HepG2 (cell line): ENCODE measurements at regions not wholly inside any gene's neighbourhood (a gene's known extent, or its start where the extent isn't known, plus 50 kb on each side); places are given as distances from the start of the nearest gene placed in this dataset.

Source experiments
- ARHGAP35 ChIP-seq: sonication (generic); formaldehyde crosslinking; IDR thresholded peaks from 2 replicates; pipeline ENCODE4 v1.9.0; 2022; ENCODE audit warnings: mild to moderate bottlenecking, inconsistent platforms, moderate library complexity, missing genetic modification reagents, borderline replicate concordance
- CENPT ChIP-seq: sonication (generic); formaldehyde crosslinking; IDR thresholded peaks from 2 replicates; pipeline ENCODE4 v1.8.0; 2022; ENCODE audit warnings: low read depth, mild to moderate bottlenecking, moderate library complexity, missing genetic modification reagents
- FOXJ3 ChIP-seq: sonication (generic); formaldehyde crosslinking; IDR thresholded peaks from 2 replicates; pipeline ENCODE4 v1.4.0; 2020; ENCODE audit warnings: missing genetic modification reagents, mild to moderate bottlenecking, borderline replicate concordance
- GPN1 ChIP-seq: sonication (generic); formaldehyde crosslinking; IDR thresholded peaks from 2 replicates; pipeline ENCODE4 v1.5.1; 2020; ENCODE audit warnings: missing genetic modification reagents, borderline replicate concordance
- IKZF4 ChIP-seq: sonication (generic); formaldehyde crosslinking; IDR thresholded peaks from 2 replicates; pipeline ENCODE4 v1.5.1; 2020; ENCODE audit warnings: borderline replicate concordance, mild to moderate bottlenecking, low read depth, missing genetic modification reagents; ENCODE audit errors: not compliant biosample characterization
- KLF6 ChIP-seq: IDR thresholded peaks from 2 replicates; pipeline ENCODE4 v1.8.0; 2016; ENCODE audit warnings: missing biosample characterization, missing genetic modification reagents
- MEF2D ChIP-seq: sonication (generic); formaldehyde crosslinking; IDR thresholded peaks from 2 replicates; pipeline ENCODE4 v1.5.1; 2020; ENCODE audit warnings: mild to moderate bottlenecking, missing genetic modification reagents
- NCOA5 ChIP-seq: sonication (generic); formaldehyde crosslinking; IDR thresholded peaks from 2 replicates; pipeline ENCODE4 v1.4.0; 2020; ENCODE audit warnings: missing genetic modification reagents
- NRL ChIP-seq: sonication (generic); formaldehyde crosslinking; IDR thresholded peaks from 2 replicates; pipeline ENCODE4 v1.5.0; 2020; ENCODE audit warnings: missing genetic modification reagents, mild to moderate bottlenecking, moderate library complexity, borderline replicate concordance
- SMARCC2 ChIP-seq: fragments of 450-650 bp; IDR thresholded peaks from 2 replicates; pipeline ENCODE4 v1.6.1; 2017; ENCODE audit warnings: antibody characterized with exemption, mild to moderate bottlenecking
- SMYD3 ChIP-seq: sonication (generic); formaldehyde crosslinking; IDR thresholded peaks from 2 replicates; pipeline ENCODE4 v1.8.1; 2023; ENCODE audit warnings: mild to moderate bottlenecking, missing genetic modification reagents
- SRF ChIP-seq: IDR thresholded peaks from 2 replicates; pipeline ENCODE4 v1.6.1; 2011; ENCODE audit warnings: mild to moderate bottlenecking, low read depth, low read length, moderate library complexity
- TBX3 ChIP-seq: fragments of 450-650 bp; IDR thresholded peaks from 2 replicates; pipeline ENCODE4 v1.6.1; 2017; ENCODE audit warnings: antibody characterized with exemption, mild to moderate bottlenecking, inconsistent platforms, borderline replicate concordance
- TEAD3 ChIP-seq: optimal IDR thresholded peaks from 2 replicates; pipeline ENCODE3; 2016; ENCODE audit warnings: borderline replicate concordance
- TFDP1 ChIP-seq: IDR thresholded peaks from 2 replicates; pipeline ENCODE4 v1.6.1; 2016; ENCODE audit warnings: missing compliant biosample characterization, missing genetic modification reagents, borderline replicate concordance
- WIZ ChIP-seq: sonication (generic); formaldehyde crosslinking; IDR thresholded peaks from 2 replicates; pipeline ENCODE4 v1.5.1; 2020; ENCODE audit warnings: mild to moderate bottlenecking, missing genetic modification reagents
- ZBTB20 ChIP-seq: sonication (generic); formaldehyde crosslinking; IDR thresholded peaks from 2 replicates; pipeline ENCODE4 v1.8.1; 2023; ENCODE audit warnings: missing genetic modification reagents, low read depth, mild to moderate bottlenecking, borderline replicate concordance
- ZBTB7B ChIP-seq: sonication (generic); formaldehyde crosslinking; IDR thresholded peaks from 2 replicates; pipeline ENCODE4 v1.4.0; 2020; ENCODE audit warnings: missing genetic modification reagents
- ZMYM2 ChIP-seq: sonication (generic); formaldehyde crosslinking; IDR thresholded peaks from 2 replicates; pipeline ENCODE4 v1.8.0; 2022; ENCODE audit warnings: mild to moderate bottlenecking, missing genetic modification reagents
- ZNF143 ChIP-seq: sonication (generic); formaldehyde crosslinking; IDR thresholded peaks from 2 replicates; pipeline ENCODE4 v1.4.0; 2020; ENCODE audit warnings: missing genetic modification reagents
- ZNF234 ChIP-seq: sonication (generic); formaldehyde crosslinking; conservative IDR thresholded peaks from 2 replicates; pipeline ENCODE4 v1.5.1; 2020; ENCODE audit warnings: mild to moderate bottlenecking, missing genetic modification reagents
- ZNF343 ChIP-seq: sonication (generic); formaldehyde crosslinking; IDR thresholded peaks from 2 replicates; pipeline ENCODE4 v1.4.0; 2020; ENCODE audit warnings: mild to moderate bottlenecking, missing genetic modification reagents
- ZNF557 ChIP-seq: sonication (generic); formaldehyde crosslinking; IDR thresholded peaks from 2 replicates; pipeline ENCODE4 v1.4.0; 2020; ENCODE audit warnings: missing genetic modification reagents
- ZNF720 ChIP-seq: sonication (generic); formaldehyde crosslinking; IDR thresholded peaks from 2 replicates; pipeline ENCODE4 v1.4.0; 2020; ENCODE audit warnings: missing genetic modification reagents
- TF ChIP-seq, protein P1 (sequence below): sonication (generic); formaldehyde crosslinking; IDR thresholded peaks from 2 replicates; pipeline ENCODE4 v1.4.0; 2020; ENCODE audit warnings: mild to moderate bottlenecking, low read depth, missing genetic modification reagents
- TF ChIP-seq, protein P2 (sequence below): sonication (generic); formaldehyde crosslinking; IDR thresholded peaks from 2 replicates; pipeline ENCODE4 v1.8.0; 2022; ENCODE audit warnings: mild to moderate bottlenecking, missing genetic modification reagents, moderate library complexity
- TF ChIP-seq, protein P3 (sequence below): sonication (generic); formaldehyde crosslinking; IDR thresholded peaks from 2 replicates; pipeline ENCODE4 v1.5.0; 2020; ENCODE audit warnings: missing genetic modification reagents

DNA sequence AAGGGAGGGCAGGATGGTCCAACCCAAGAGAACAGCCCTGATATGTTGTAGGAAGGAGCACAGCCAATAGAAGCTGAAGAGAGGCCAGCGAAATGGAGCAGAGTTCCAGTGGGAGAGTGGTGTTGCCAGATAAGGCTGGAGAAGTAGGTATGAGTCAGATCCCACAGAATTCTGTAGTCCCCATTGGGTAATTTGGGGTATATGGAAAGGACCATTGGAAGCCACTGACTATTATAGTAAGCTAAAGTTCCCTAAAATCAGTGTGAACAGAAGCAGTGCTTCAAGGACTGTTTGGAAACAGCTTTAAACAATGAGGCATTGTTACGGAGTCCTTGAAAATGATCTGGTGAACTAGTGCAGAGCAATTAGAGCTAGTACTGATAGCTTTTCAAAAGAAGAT, 63.0 kb downstream of the DISP1 start (continued):
- TF ChIP-seq, protein P1, sequence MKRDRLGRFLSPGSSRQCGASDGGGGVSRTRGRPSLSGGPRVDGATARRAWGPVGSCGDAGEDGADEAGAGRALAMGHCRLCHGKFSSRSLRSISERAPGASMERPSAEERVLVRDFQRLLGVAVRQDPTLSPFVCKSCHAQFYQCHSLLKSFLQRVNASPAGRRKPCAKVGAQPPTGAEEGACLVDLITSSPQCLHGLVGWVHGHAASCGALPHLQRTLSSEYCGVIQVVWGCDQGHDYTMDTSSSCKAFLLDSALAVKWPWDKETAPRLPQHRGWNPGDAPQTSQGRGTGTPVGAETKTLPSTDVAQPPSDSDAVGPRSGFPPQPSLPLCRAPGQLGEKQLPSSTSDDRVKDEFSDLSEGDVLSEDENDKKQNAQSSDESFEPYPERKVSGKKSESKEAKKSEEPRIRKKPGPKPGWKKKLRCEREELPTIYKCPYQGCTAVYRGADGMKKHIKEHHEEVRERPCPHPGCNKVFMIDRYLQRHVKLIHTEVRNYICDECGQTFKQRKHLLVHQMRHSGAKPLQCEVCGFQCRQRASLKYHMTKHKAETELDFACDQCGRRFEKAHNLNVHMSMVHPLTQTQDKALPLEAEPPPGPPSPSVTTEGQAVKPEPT (CRISPR knock-in tag): no peak
- TF ChIP-seq, protein P2, sequence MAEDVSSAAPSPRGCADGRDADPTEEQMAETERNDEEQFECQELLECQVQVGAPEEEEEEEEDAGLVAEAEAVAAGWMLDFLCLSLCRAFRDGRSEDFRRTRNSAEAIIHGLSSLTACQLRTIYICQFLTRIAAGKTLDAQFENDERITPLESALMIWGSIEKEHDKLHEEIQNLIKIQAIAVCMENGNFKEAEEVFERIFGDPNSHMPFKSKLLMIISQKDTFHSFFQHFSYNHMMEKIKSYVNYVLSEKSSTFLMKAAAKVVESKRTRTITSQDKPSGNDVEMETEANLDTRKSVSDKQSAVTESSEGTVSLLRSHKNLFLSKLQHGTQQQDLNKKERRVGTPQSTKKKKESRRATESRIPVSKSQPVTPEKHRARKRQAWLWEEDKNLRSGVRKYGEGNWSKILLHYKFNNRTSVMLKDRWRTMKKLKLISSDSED (CRISPR knock-in tag): no peak
- no peak for TF ChIP-seq NCOA5 (CRISPR knock-in tag)
- TF ChIP-seq ZNF720 (CRISPR knock-in tag): no peak
- no peak for TF ChIP-seq TFDP1
- TF ChIP-seq NRL: no peak
- no peak for TF ChIP-seq GPN1 (CRISPR knock-in tag)
- no peak for TF ChIP-seq CENPT (CRISPR knock-in tag)
- no peak for TF ChIP-seq KLF6
- TF ChIP-seq ARHGAP35 (CRISPR knock-in tag): no peak
- TF ChIP-seq FOXJ3 (CRISPR knock-in tag): no peak
- no peak for TF ChIP-seq WIZ
- no peak for TF ChIP-seq IKZF4
- no peak for TF ChIP-seq TBX3
- TF ChIP-seq TEAD3 (CRISPR knock-in tag): peak; percentile 35
- TF ChIP-seq ZMYM2 (CRISPR knock-in tag): no peak
- no peak for TF ChIP-seq SMYD3 (CRISPR knock-in tag)
- TF ChIP-seq ZNF343 (CRISPR knock-in tag): no peak
- no peak for TF ChIP-seq ZNF557 (CRISPR knock-in tag)
- no peak for TF ChIP-seq ZNF234 (CRISPR knock-in tag)
- TF ChIP-seq MEF2D (CRISPR knock-in tag): no peak
- no peak for TF ChIP-seq ZBTB7B (CRISPR knock-in tag)
- no peak for TF ChIP-seq SRF
- TF ChIP-seq, protein P3, sequence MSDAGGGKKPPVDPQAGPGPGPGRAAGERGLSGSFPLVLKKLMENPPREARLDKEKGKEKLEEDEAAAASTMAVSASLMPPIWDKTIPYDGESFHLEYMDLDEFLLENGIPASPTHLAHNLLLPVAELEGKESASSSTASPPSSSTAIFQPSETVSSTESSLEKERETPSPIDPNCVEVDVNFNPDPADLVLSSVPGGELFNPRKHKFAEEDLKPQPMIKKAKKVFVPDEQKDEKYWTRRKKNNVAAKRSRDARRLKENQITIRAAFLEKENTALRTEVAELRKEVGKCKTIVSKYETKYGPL (CRISPR knock-in tag): no peak
- no peak for TF ChIP-seq SMARCC2
- no peak for TF ChIP-seq ZBTB20 (CRISPR knock-in tag)
- no peak for TF ChIP-seq ZNF143
